ENCODE measurements at regions not wholly inside any gene's neighbourhood (a gene's known extent, or its start where the extent isn't known, plus 50 kb on each side); places are given as distances from the start of the nearest gene placed in this dataset.

DNA sequence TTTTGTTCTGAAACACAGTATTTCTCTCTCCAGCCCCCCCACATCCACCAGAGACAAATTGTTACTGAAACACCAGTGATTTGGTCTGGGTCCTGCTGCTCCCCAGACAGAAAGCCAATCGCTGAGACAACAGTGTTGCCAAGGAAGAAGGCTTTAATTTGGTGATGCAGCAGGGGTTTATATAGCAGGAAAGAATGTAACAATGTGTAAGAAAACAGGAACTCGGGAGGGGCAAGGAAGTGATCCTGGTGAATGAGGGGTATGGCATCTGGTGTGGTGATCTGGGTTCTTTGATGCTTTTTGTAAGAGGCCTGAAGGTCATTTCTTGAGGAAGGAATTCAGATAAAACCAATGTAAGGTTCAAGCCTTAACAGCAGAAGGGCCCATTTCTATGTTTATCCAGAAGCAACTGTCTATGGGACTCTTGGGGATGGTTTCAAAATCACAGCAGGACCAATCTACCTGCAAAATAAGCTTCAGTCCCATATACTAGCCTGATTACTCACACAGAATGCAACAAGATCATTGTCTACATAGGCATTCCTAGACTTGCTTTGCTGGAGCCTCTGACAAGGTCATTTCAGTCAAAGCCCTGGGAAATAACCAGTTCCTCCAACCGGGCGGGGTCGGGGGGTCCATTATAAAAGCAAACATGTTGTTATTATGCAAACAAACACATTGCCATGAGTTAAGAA is 445.2 kb upstream of the ZFP42 start:
- Histone ChIP-seq H3K36me3 (no peaks in the 10 kb centered on the region), H3K9me3 (no peaks in the 10 kb centered on the region), H3K4me1 (no peaks in the 10 kb centered on the region), H3K4me3 (no peak overlapping the region), H3K27ac (no peak overlapping the region), H3K27me3 (no peaks in the 10 kb centered on the region)
- no peak for DNase-seq (ENCODE audit: low spot score in 2 of 2)
- intact Hi-C loops (cut with DNase I): no loop called here
- TF ChIP-seq, protein P1, sequence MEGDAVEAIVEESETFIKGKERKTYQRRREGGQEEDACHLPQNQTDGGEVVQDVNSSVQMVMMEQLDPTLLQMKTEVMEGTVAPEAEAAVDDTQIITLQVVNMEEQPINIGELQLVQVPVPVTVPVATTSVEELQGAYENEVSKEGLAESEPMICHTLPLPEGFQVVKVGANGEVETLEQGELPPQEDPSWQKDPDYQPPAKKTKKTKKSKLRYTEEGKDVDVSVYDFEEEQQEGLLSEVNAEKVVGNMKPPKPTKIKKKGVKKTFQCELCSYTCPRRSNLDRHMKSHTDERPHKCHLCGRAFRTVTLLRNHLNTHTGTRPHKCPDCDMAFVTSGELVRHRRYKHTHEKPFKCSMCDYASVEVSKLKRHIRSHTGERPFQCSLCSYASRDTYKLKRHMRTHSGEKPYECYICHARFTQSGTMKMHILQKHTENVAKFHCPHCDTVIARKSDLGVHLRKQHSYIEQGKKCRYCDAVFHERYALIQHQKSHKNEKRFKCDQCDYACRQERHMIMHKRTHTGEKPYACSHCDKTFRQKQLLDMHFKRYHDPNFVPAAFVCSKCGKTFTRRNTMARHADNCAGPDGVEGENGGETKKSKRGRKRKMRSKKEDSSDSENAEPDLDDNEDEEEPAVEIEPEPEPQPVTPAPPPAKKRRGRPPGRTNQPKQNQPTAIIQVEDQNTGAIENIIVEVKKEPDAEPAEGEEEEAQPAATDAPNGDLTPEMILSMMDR (IDR thresholded peaks at IDR 0.05): no peak

DNA sequence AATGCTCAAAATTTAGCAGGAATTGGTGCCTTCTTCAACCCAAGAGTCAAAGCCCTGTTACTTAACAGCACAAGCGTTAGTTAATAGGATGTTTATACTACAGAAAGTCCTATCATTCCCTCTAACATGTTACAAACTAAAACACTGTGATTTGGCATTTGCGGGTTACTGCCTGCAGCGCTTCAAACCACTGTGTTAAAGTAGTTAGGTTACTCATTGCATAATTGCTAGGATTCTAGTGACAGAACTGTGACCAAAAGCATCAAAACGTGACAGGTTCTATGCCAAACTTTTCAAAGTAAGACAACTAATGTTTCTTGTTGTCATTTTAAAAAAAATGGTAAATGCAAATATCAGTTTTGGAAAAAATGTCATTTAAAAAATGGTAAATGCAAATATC is 442.8 kb upstream of the ZFP42 start:
- intact Hi-C loops (cut with DNase I): no loop called here
- TF ChIP-seq, protein P1 (IDR thresholded peaks at IDR 0.05): no peak
- Histone ChIP-seq H3K9me3 (peaks cover 0 to 2% of the 10 kb centered on the region in 2 donors), H3K4me3 (no peak overlapping the region), H3K27me3 (no peaks in the 10 kb centered on the region), H3K36me3 (no peaks in the 10 kb centered on the region), H3K4me1 (no peaks in the 10 kb centered on the region), H3K27ac (no peak overlapping the region)
- no peak for DNase-seq (ENCODE audit: low spot score in 2 of 2)

DNA sequence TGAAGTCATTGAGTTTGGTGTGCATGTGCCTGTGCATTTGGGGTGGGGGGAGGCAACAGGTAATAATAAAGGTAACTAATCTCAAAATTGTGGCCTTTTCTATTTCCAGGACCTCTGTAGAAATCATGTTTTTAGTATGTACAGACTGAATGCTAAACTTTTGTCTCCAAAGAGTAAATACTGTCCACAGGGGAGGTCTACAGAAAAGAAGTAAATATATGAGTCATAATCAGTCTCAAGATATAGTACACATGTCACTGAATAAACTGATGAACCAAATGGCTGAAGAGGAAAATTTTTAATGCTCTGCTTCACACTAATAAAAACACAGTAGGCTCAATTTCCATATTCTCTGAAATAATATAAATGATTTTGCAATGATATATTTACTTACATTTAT is 440.4 kb upstream of the ZFP42 start:
- Histone ChIP-seq H3K4me1 (no peaks in the 10 kb centered on the region), H3K27me3 (no peaks in the 10 kb centered on the region), H3K27ac (no peak overlapping the region), H3K4me3 (no peak overlapping the region), H3K9me3 (peaks cover 0 to 3% of the 10 kb centered on the region in 2 donors), H3K36me3 (no peaks in the 10 kb centered on the region)
- DNase-seq (ENCODE audit: low spot score in 2 of 2): no peak
- TF ChIP-seq, protein P1 (IDR thresholded peaks at IDR 0.05): no peak
- intact Hi-C loops (cut with DNase I): no loop called here

DNA sequence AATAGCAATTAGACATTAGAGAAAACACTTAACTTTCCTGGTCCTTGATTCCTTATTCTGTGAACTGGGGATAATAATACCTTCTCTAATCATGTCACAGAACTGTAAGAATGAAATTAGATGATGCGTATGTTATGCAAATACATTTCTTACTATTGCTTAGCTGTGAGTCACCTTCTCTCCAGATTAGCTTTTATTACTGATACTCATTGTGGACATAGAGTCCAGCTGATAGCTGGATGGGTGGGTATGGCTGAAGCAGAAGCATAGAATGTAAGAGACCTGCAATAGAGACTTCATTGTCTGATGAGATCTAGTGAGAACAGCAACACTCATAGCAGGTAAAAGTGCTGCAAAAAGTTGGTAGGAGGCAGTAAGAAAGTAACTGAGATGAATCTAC is 437.2 kb upstream of the ZFP42 start:
- Histone ChIP-seq H3K27me3 (no peaks in the 10 kb centered on the region), H3K4me3 (no peak overlapping the region), H3K4me1 (no peaks in the 10 kb centered on the region), H3K36me3 (no peaks in the 10 kb centered on the region), H3K9me3 (peaks cover 0 to 3% of the 10 kb centered on the region in 2 donors), H3K27ac (no peak overlapping the region)
- intact Hi-C loops (cut with DNase I): no loop called here
- TF ChIP-seq, protein P1 (IDR thresholded peaks at IDR 0.05): no peak
- DNase-seq (ENCODE audit: low spot score in 2 of 2): no peak

DNA sequence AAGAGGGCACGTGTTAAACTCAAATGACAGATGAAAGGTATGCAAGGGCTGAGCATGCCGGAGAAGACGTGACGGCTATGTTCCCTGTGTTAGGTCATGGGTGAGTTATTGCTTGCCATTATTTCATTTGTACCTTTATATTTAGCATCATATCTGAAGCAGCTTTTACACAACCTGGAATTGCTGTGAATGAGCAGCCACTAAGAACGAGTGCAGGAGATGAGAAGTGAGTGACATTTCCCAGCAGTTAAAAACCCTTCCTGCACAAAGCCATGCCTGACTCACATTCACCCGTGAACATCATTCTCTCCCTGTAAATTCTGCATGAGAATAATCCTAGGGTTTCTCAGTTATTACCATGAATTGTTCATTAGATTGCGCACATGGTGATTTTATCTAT is 433.2 kb upstream of the ZFP42 start:
- intact Hi-C loops (cut with DNase I): no loop called here
- TF ChIP-seq, protein P1 (IDR thresholded peaks at IDR 0.05): no peak

DNA sequence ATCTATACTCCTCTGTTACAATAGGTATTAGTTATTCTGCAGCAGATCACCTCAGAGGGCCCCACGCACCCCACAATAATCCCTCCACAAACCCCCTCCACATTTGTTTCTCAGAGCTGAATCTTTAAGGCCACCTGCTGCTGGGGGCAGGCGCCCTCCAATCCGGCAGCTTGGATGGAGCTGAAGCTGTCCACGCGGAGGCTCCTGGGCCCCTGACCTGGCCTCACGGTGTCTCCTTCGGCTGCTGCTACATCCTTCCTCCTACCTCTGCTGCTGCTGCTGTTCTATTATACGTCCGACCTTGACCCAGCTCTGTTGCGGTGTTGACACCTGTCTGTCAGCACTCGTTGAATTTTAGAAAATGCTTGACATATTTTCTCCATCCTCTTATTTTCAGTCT is 430.2 kb upstream of the ZFP42 start:
- no peaks in the 10 kb centered on the region for H3K9me3 ChIP-seq
- intact Hi-C loops (cut with DNase I): no loop called here
- H3K27me3 ChIP-seq: no peaks in the 10 kb centered on the region
- no peaks in the 10 kb centered on the region for H3K4me1 ChIP-seq
- no peak overlapping the region for H3K4me3 ChIP-seq
- no peak for DNase-seq (ENCODE audit: low spot score in 2 of 2)
- H3K36me3 ChIP-seq: no peaks in the 10 kb centered on the region
- H3K27ac ChIP-seq: no peak overlapping the region
- TF ChIP-seq, protein P1 (IDR thresholded peaks at IDR 0.05): no peak

More for the DNA sequence above, 433.2 kb upstream of the ZFP42 start:
- Histone ChIP-seq H3K36me3 (no peaks in the 10 kb centered on the region), H3K4me3 (no peak overlapping the region), H3K9me3 (peaks cover 0 to 3% of the 10 kb centered on the region in 2 donors), H3K4me1 (no peaks in the 10 kb centered on the region), H3K27ac (no peak overlapping the region), H3K27me3 (no peaks in the 10 kb centered on the region)
- DNase-seq (ENCODE audit: low spot score in 2 of 2): no peak

Data from ascending aorta (tissue), 2 donors.